GM21786 (cell line): ENCODE measurements at regions not wholly inside any gene's neighbourhood (a gene's known extent, or its start where the extent isn't known, plus 50 kb on each side); places are given as distances from the start of the nearest gene placed in this dataset.
"Not testable (repeated sequence)": the region's sequence is repeated elsewhere in the genome, so short reads cannot be mapped to it uniquely, and the experiment has no call there.

Source experiments
- ATAC-seq: cut with Tn5 transposase; IDR thresholded peaks from one replicate; pipeline ENCODE4 v1.9.1; 2021; ENCODE audit not compliant: unreplicated experiment

DNA sequence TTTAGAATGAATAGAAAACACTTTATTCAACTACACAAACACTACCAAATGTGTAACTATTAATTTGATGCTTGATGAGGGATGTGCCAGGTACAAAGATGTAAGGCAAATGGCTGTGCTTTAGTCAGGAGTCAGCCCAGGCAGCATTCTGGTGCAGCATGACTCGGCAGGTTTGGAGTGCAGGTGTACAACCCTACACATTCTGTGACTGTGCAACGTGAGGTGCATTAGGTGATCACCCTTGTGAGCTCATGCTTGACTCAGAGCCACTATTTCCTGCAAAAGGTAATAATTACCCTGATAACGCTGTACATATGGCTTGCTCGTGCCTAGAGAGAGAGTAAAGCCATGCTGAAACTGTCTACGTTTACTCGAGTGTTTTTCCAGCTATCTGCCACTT, 288.7 kb upstream of the DSEL start:
- no peak for ATAC-seq

DNA sequence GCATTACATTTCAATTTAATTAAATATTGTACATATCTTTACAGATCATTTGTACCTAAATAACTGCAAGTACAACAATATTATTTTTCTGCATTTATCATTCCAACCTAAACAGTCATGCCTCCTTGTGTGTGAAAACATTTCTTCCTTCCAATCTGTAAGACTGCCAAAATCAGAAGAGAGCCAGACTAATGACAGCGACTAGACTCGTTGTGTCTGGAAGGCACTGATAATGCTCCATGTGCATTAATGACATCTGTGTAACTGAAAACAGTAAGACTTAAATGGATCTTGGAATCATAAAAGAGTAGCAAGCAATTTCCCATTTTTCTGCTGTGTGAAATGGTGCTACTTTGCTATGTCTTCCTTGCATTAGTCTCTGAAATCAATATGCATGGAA, 278.0 kb upstream of the DSEL start:
- ATAC-seq = no peak

DNA sequence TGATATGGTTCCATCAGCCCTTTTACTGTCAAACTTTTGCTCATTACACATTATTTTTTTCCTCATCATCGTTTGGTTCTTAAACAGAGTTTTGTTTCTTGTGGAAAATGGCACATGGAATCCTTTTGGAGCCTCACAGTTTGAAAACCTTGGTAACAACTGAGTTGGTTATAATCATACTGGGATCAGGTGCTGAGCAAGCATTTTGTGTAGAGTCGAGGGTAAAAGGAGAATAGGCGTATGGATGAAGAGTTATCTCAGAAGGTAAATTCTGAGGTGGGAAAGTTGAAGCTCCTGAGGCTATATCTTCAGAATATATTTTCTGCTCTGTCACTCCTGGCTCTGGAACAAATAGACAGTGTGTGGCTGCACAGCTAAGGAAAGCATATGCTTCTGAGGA, 274.0 kb upstream of the DSEL start:
- no peak for ATAC-seq

DNA sequence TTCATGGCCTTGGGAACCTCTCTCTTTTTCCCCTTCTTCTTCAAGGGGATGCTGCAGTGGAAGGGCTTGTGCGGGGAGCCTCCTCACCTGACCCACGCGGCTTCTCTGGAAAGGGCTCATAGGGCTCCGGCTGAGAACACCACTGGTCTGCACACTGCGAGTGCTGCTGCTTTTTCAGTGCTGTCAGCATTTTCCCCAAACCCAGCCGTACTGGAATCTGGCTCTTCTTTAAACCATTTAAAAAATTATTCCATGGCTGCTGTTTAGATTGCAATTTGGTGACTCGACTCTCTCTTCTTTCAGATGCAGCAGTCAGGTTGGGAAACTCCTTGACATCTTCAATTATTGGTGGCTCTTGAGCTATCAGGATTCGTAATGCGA, 272.6 kb upstream of the DSEL start:
- no peak for ATAC-seq

GRCh38 chr18:67788310-67789164, 272.0 kb upstream of the DSEL start:
- no peak for ATAC-seq

GRCh38 chr18:67783196-67783946, 266.9 kb upstream of the DSEL start:
- ATAC-seq = no peak

DNA sequence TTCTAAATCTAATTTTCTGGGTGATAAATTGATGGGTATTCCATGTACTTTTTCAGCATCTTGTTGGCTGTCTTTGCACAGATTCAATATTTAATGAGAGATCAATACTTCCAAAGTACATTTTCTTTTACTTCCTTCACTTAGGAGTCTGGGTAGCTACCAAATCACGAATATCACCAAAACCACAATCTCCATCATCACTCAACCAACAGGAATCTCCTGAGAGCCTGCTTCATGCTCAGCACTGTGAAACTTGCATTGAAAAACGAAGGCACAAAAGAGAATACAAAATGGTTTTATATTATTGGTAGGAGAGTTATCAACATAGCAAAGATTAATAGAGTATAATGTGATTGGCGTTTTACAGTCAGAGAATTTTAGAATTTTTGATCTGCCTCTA, 261.5 kb upstream of the DSEL start:
- no peak for ATAC-seq

GRCh38 chr18:67776929-67777328, 260.4 kb upstream of the DSEL start:
- no peak for ATAC-seq

GRCh38 chr18:67771271-67771670, 254.8 kb upstream of the DSEL start:
- no peak for ATAC-seq

GRCh38 chr18:67770520-67770919, 254.0 kb upstream of the DSEL start:
- no peak for ATAC-seq

DNA sequence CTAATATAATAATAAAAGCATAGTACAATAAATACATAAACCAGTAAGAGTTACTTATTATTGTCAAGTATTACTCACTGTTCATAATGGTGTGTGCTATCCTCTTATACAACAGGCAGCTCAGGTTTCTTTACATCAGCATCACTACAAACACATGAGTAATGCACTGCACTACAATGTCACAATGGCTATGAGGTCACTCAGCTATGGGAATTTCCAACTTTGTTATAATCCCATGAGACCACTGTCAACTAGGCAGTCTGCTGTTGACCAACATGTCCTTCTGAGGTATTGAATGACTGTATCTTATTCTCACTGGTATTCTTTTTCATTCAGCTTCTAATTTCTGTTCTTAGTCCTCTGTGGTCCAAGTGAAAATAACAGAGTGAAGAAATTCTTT, 250.4 kb upstream of the DSEL start:
- ATAC-seq = no peak

GRCh38 chr18:67752211-67752610, 235.7 kb upstream of the DSEL start:
- ATAC-seq = not testable (repeated sequence)

DNA sequence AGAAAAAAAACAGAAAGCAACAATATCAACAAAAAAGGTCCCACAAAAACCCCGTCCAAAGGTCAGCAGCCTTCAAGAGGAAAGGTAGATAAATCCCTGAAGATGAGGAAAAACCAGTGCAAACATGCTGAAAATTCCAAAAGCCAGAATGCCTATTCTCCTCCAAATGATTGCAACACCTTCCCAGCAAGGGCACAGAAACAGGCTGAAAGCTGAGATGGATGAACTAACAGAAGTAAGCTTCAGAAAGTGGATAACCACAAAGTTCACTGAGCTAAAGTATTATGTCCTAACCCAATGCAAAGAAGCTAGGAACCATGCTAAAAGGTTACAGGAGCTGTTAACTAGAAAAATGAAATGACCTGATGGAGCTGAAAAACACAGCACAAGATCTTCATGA, 226.4 kb upstream of the DSEL start:
- no peak for ATAC-seq

- no peak for ATAC-seq
Observed at GRCh38 chr18:67742525-67742924, 226.0 kb upstream of the DSEL start.

DNA sequence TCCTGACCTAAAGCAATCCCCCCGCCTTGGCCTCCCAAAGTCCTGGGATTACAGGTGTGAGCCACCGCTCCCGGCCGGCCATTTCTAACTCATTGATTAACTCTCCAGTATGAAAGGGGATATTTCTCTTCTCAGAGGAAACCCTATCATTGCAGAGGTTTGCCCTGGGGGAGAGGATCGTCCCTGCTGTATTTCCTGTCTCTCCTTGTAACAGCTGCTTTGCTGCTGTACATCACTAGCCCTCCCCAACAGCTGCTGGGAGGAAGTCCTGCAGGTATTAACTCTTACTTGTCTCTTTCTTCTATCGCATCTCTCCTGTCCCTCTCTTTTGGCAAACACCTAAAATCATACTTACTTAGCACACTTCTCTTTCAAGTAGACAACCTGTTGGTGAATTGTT, 219.0 kb upstream of the DSEL start:
- no peak for ATAC-seq

GRCh38 chr18:67733088-67733487, 216.6 kb upstream of the DSEL start:
- ATAC-seq = no peak

DNA sequence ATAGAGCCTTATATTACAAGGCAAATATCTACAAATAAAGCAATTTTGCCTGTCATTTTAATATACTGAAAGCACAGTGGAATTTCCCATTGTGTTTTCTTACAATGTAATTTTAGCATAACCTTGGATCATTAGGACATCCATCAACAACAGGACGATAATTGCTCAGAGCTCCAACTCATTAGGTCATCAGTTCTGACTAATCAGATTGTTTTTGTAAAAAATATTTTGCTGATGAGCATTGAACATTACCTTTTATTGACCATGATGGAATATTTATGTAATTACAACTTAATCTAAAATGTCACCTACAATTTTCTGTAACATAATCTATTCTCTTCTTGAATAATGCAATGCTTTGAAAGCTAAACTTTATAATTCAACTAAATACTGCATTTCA, 215.3 kb upstream of the DSEL start:
- no peak for ATAC-seq

DNA sequence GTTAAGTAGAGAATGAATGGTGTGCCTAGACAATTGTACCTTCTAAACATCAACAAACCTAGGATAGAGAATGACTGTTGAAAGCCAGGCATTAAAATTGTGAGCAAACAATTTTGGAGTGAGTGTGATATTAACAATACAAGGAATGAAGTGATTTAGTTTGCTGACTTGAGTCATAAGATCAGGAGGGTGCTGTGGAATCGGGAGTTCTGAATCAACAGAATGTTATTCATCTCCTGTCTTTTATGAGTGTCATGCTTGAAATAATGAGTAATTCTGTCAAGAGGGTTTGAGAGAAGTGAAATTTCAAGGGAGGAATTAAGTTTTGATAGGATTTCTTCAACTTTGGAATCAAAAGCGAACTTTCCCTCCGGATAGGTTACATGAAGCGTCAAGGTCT, 214.4 kb upstream of the DSEL start:
- no peak for ATAC-seq

GRCh38 chr18:67728364-67728763, 211.8 kb upstream of the DSEL start:
- no peak for ATAC-seq

GRCh38 chr18:67726882-67727281, 210.4 kb upstream of the DSEL start:
- ATAC-seq = no peak

DNA sequence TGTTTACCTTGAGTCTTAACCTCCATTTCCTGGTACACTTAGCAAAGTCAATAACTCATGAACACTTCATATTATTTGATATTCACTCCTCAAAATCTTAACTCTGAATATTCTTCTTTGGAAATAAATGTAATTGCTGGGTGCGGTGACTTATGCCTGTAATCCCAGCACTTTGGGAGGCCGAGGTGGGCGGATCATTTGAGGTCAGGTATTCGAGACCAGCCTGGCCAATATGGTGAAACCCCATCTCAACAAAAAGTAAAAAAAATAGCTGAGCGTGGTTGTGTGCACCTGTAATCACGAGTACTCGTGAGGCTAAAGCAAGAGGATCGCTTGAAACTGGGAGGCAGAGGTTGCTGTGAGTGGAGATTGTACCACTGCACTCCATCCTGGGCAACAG, 201.3 kb upstream of the DSEL start:
- ATAC-seq = no peak

GRCh38 chr18:67715567-67715966, 199.0 kb upstream of the DSEL start:
- ATAC-seq = no peak

DNA sequence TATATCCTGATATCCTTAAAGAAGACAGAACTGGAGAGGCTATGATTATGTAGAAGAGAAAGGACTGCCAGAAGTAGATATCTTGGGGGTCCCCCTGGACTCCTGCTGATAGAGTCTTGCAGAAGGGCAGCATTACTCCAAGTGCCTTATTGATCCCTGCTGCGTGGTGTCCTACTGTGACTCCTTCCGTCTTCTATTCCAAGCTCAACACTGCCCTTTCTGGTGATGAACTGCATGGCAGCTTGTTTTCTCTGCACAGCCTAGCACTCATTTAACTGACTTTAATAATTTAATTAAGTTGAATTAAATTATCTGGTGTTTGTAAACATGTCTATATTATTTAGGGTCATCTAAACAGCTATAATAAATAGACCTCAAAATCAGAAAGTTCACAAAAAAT, 194.1 kb upstream of the DSEL start:
- ATAC-seq = no peak
